GM18520 (cell line): ENCODE measurements at regions not wholly inside any gene's neighbourhood (a gene's known extent, or its start where the extent isn't known, plus 50 kb on each side); places are given as distances from the start of the nearest gene placed in this dataset.

Experiments
- ATAC-seq: cut with Tn5 transposase; IDR thresholded peaks from one replicate; pipeline ENCODE4 v1.9.1; 2021; ENCODE audit not compliant: unreplicated experiment

DNA sequence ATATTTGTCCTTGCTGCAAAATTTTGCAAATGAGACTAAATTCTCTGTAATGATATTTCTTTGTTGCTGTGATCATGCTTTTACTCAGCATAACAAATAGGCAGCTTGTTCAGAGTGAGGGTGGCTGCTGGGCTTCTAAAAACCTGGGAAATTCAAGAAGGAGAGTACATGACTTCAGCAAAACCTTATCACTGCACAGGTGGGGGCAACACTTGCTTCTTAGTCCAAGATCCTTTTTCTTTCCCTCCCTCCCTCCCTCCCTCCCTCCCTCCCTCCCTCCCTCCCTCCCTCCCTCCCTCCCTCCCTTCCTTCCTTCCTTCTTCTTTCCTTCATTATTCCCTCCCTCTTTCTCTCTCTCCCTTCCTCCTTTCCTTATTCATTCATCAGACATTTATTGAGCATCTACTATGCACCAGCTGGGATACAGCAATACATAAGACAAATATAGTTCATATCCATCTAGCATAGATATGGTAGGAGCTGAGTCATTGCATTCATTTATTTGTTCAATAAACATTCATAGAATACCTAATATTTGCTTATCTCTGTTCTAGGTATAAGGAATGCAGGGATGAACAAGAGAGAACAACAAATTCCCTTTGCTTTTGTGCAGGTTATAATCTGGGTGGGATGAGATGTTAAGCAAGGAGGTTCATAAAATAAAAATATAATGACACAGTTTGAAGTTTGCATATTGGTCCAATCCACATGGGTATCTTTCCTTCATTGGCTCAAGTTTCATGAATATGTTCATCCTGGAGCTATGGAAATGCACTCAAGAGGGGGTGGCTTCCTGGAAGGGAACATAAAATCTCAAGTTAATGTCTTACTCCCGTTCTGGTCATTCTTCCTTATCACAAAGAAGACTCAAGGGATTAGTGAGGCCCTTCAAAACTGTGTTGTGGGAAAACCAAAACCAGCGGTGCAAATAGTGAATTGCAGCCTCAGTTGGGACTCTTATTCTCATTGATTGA, 210.7 kb downstream of the PDCD6IP start:
- ATAC-seq, result no peak

GRCh38 chr3:34011171-34012101, 213.0 kb downstream of the PDCD6IP start:
- no peak for ATAC-seq

DNA sequence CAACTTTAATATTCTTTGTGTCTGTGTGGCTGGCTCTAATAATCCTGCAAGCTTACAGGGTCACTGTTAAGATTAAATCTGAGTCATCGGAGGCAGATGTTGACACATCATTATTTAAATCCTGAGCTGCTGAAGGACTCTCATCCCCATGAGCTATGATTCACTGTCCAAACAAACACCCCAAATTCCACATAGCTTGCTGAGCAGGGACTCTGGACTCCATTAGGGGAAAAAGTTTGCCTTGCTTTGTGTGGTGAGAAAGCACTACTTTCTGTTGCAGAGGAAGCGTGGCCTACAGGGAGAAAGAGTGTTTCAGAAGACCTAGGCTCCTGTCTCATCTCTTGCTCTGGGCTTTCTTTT, 213.7 kb downstream of the PDCD6IP start:
- ATAC-seq, result no peak

GRCh38 chr3:34013818-34014570, 215.6 kb downstream of the PDCD6IP start:
- ATAC-seq, result no peak

- no peak for ATAC-seq
Observed at GRCh38 chr3:34015204-34016142, 217.0 kb downstream of the PDCD6IP start.

GRCh38 chr3:34016925-34017587, 218.6 kb downstream of the PDCD6IP start:
- ATAC-seq, result no peak

- ATAC-seq, result no peak
Observed at GRCh38 chr3:34017757-34018156, 219.3 kb downstream of the PDCD6IP start.

DNA sequence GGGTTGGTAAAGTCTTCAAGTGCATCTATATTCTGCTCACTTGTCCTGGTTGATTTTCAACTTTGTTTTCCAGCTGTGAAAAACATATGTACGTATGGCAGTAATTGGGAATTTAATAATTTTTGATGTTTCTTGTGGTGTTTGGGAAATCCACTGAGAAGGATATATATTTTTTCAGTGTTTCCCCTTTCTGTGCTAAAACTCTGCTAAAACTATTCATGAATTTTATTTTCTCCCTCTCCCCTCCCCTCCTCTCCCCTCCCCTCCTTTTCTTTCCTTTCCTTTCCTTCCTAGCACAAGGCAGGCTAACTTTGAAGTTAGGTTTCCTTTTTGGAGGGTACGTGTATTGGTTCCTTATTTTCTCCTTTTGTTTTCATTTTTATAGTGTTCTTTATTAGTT, 220.7 kb downstream of the PDCD6IP start:
- no peak for ATAC-seq

- no peak for ATAC-seq
Observed at GRCh38 chr3:34020170-34020569, 221.7 kb downstream of the PDCD6IP start.

DNA sequence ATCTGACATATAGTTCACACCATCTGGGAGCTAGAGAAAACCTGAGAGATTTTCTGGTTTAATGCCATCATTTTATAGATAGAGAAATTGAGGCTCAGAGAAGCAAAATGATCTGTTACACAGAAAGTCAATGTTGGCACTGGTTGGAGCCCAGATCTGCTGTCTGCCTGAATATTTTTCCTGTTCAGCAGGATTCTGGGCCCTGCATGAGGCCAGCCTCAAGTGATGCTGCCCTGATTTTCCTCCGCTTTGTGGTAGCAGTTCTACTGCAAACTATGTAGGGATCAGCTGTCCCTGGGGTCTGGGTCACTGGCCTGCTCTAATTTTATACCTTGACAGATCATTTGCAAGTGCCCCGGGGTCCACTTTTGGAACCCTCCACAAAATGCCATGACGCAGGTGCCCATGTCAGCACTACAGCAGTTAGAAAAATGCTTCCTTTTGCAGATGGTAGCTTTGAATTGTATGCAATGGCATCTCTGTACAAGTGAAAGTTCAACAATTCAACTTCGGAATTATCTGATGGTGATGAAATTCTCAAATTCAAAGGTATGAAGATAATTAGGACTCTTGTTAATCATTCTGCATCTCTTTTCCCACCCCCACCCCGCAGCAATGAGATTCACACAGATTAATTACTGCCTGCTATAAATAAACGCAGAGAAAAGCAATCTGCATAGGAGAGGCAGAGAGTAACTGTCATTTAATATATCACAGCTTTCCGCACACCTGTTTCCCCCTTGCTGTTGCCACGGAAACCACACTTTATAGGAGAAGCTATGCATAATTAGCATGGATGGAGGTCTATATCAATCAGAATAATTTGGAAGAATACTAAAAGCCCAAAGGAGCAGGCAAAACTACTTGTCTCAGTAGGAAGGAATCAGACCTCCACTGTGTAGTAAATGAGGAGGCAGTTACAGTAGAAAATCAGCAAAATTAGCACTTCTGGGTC, 222.6 kb downstream of the PDCD6IP start:
- ATAC-seq, result no peak

DNA sequence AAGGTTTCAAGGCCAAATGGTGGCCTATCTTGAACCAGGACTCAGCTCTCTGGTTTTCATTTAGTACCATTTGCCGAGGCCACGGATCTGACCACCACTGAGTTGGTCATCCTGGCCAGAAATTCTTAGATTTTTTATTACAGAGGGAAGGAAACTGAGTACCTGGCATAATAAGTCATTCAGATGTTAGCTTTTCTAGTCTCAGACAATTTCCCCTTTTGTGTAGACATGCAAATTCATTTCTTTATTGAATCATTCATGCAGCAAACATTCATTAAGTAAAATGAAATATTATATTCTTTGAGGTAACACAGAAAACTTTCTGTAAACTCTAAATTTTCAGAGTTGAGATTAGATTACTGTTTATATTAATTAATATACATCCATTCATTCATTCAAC, 223.7 kb downstream of the PDCD6IP start:
- ATAC-seq, result no peak

- no peak for ATAC-seq
Observed at GRCh38 chr3:34024447-34025240, 226.2 kb downstream of the PDCD6IP start.

GRCh38 chr3:34033839-34034238, 235.4 kb downstream of the PDCD6IP start:
- no peak for ATAC-seq

GRCh38 chr3:34034840-34035239, 236.4 kb downstream of the PDCD6IP start:
- no peak for ATAC-seq

DNA sequence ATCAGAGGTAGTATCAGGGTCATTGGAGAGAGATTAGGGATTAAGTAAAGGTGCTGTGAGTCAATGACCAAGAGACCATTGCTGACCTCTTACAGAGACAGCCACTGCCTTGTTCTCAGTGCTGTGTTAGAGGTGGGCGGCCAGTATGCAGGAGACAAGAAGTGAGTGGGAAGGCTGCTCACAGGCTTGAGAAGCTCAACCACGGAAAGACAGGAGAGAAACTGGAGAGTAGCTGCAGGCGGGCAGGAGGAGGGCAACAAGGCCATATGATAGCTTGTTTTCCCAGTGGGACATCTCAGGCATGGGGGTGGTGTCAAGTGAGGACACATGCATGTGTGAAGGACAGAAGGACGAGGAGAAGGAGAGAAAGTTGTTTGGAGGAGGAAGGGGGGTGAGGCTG, 237.3 kb downstream of the PDCD6IP start:
- no peak for ATAC-seq

- no peak for ATAC-seq
Observed at GRCh38 chr3:34037260-34037659, 238.8 kb downstream of the PDCD6IP start.

DNA sequence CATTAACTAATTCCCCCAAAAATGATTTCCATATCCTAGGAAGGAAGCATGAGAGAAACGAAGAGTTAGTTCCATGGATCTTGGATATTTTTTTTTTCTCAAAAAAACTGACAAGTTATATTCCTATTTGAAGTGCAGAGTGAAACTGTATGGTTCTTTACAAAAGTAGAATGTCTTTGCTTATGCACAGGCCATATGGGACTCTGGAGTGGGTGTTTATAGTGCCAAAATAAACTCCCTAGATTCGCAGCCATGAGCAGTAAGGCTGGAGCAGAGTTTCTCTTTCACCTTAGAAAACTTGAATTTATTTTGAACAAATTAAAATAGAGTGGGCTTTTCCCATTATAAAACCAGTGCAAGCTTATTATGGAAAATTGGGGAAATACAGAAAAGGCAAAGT, 239.7 kb downstream of the PDCD6IP start:
- no peak for ATAC-seq

DNA sequence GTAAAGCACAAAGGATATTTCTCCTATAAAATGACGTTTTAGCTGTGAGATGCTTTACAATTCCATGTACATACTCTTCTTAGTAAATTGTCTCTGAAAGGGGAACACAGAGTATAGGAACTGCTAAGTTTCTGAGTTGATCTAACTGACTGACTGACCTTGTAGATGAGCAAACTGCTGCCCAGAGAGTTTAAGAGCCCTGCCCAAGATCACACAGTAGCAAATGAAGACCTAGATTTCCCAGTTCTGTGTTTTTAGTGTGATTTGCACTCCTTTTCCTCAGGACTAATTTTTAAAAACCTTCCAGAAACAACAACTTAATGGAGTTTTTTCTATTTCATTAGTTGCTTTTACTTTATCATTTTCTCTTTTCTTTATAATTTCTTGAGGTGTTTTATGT, 247.7 kb downstream of the PDCD6IP start:
- no peak for ATAC-seq
